IMR-90 (cell line): ENCODE measurements at regions not wholly inside any gene's neighbourhood (a gene's known extent, or its start where the extent isn't known, plus 50 kb on each side); places are given as distances from the start of the nearest gene placed in this dataset.

ENCODE experiments used
- ATAC-seq: fragments of 200-7000 bp; cut with Tn5 transposase; 2 replicates; pipeline ENCODE4 v1.9.1; 2020; ENCODE audit warnings: low read depth, mild to moderate bottlenecking, moderate library complexity
- BruUV-seq: library from RNA; stranded (reverse); fragments of 400-500 nt; replicated peaks from 2 replicates; lab custom pipeline; 2021; lab: Mats Ljungman, UMichigan
- CTCF ChIA-PET: fragments of 300-600 bp; formaldehyde crosslinking; extraction: SDS; loops from one replicate; lab custom pipeline; 2021; ENCODE audit warnings: antibody characterized with exemption; lab: Yijun Ruan, JAX
- POLR2A ChIA-PET: fragments of 300-600 bp; sonication (Branson Sonifier 250); formaldehyde crosslinking; loops from one replicate; lab custom pipeline; 2022; ENCODE audit warnings: antibody characterized with exemption; ENCODE audit not compliant: unreplicated experiment; lab: Charles Lee
- DNase-seq: peaks from one replicate; pipeline ENCODE4 v3.0.0; 2013
- H2AFZ ChIP-seq: replicated peaks from 2 replicates; pipeline ENCODE3; 2013; ENCODE audit warnings: low read length, mild to moderate bottlenecking; ENCODE audit not compliant: poor library complexity
- H2AK5ac ChIP-seq: 2 replicates; pipeline ENCODE4 v1.6.1; 2013; ENCODE audit warnings: low read depth, low read length, inconsistent platforms
- H2AK9ac ChIP-seq: replicated peaks from 2 replicates; pipeline ENCODE3; 2013; ENCODE audit warnings: mild to moderate bottlenecking, low read depth, low read length, moderate library complexity; ENCODE audit not compliant: poor library complexity
- H2BK120ac ChIP-seq: 2 replicates; pipeline ENCODE4 v1.6.1; 2013; ENCODE audit warnings: low read depth, low read length, inconsistent platforms
- H2BK15ac ChIP-seq: 3 replicates; pipeline ENCODE4 v1.6.1; 2013; ENCODE audit warnings: low read depth, low read length, inconsistent platforms
- H2BK20ac ChIP-seq: 2 replicates; pipeline ENCODE4 v1.6.1; 2013; ENCODE audit warnings: low read depth, mild to moderate bottlenecking, inconsistent platforms, low read length, moderate library complexity
- H2BK5ac ChIP-seq: 2 replicates; pipeline ENCODE4 v1.6.1; 2013; ENCODE audit warnings: mild to moderate bottlenecking, low read depth, low read length, inconsistent platforms; ENCODE audit not compliant: poor library complexity, severe bottlenecking
- H3K14ac ChIP-seq: replicated peaks from 2 replicates; pipeline ENCODE4 v1.6.1; 2013; ENCODE audit warnings: low read depth, low read length, inconsistent platforms
- H3K18ac ChIP-seq: 2 replicates; pipeline ENCODE4 v1.6.1; 2013; ENCODE audit warnings: low read depth, low read length, control low read depth
- H3K23ac ChIP-seq: 2 replicates; pipeline ENCODE4 v1.6.1; 2013; ENCODE audit warnings: low read depth, low read length, inconsistent platforms
- H3K27ac ChIP-seq: 2 replicates; pipeline ENCODE4 v1.5.1; 2013; ENCODE audit warnings: mild to moderate bottlenecking, control low read depth, low read length; ENCODE audit not compliant: insufficient read depth
- H3K27me3 ChIP-seq: 2 replicates; pipeline ENCODE4 v1.6.1; 2013; ENCODE audit warnings: low read length; ENCODE audit not compliant: control insufficient read depth, insufficient read depth
- H3K36me3 ChIP-seq: 2 replicates; pipeline ENCODE4 v1.6.1; 2013; ENCODE audit warnings: low read length, mixed read lengths; ENCODE audit not compliant: control insufficient read depth, insufficient read depth
- H3K4ac ChIP-seq: 2 replicates; pipeline ENCODE4 v1.6.1; 2013; ENCODE audit warnings: low read depth, low read length, inconsistent platforms
- H3K4me1 ChIP-seq: 2 replicates; pipeline ENCODE4 v1.6.1; 2013; ENCODE audit warnings: low read length, mixed read lengths; ENCODE audit not compliant: control insufficient read depth, insufficient read depth
- H3K4me2 ChIP-seq: 2 replicates; pipeline ENCODE4 v1.6.1; 2013; ENCODE audit warnings: low read depth, mild to moderate bottlenecking, control low read depth, low read length, moderate library complexity
- H3K4me3 ChIP-seq: 2 replicates; pipeline ENCODE4 v1.5.1; 2013; ENCODE audit warnings: low read depth, mild to moderate bottlenecking, control low read depth, low read length, moderate library complexity; ENCODE audit not compliant: insufficient read depth
- H3K56ac ChIP-seq: 2 replicates; pipeline ENCODE4 v1.6.1; 2013; ENCODE audit warnings: low read length, inconsistent platforms; ENCODE audit not compliant: insufficient read depth; ENCODE audit errors: extremely low read depth
- H3K79me1 ChIP-seq, 2 experiments: 2 replicates each; pipeline ENCODE4 v1.6.1; 2013; ENCODE audit warnings: low read length in 2 of 2, inconsistent platforms in 1 of 2, low read depth in 1 of 2
- H3K9ac ChIP-seq: 2 replicates; pipeline ENCODE4 v1.6.1; 2013; ENCODE audit warnings: low read depth, low read length, control low read depth
- H3K9me1 ChIP-seq: 2 replicates; pipeline ENCODE4 v1.6.1; 2013; ENCODE audit warnings: low read length, inconsistent platforms; ENCODE audit not compliant: insufficient read depth
- H3K9me3 ChIP-seq: 2 replicates; pipeline ENCODE4 v1.6.1; 2013; ENCODE audit warnings: low read length; ENCODE audit not compliant: control insufficient read depth, insufficient read depth
- H4K20me1 ChIP-seq: 2 replicates; pipeline ENCODE4 v1.6.1; 2013; ENCODE audit warnings: low read length, inconsistent platforms; ENCODE audit not compliant: insufficient read depth
- H4K5ac ChIP-seq: 2 replicates; pipeline ENCODE4 v1.6.1; 2013; ENCODE audit warnings: mild to moderate bottlenecking, low read depth, low read length, control low read depth
- H4K8ac ChIP-seq, 2 experiments: 2 replicates each; pipeline ENCODE4 v1.6.1; 2013; ENCODE audit warnings: low read depth in 2 of 2, low read length in 2 of 2, control low read depth in 1 of 2, inconsistent platforms in 1 of 2
- H4K91ac ChIP-seq: 2 replicates; pipeline ENCODE4 v1.6.1; 2013; ENCODE audit warnings: low read depth, low read length, inconsistent platforms; ENCODE audit not compliant: insufficient read depth
- BHLHE40 ChIP-seq: fragments of 150-350 bp; IDR thresholded peaks from 2 replicates; pipeline ENCODE4 v1.6.1; 2016; ENCODE audit warnings: mild to moderate bottlenecking, low read depth, low read length
- CHD1 ChIP-seq: IDR thresholded peaks from 2 replicates; pipeline ENCODE4 v1.6.1; 2012; ENCODE audit warnings: low read depth, low read length, improper control_type of control experiment
- ELK1 ChIP-seq: fragments of 150-350 bp; IDR thresholded peaks from 2 replicates; pipeline ENCODE4 v1.6.1; 2016; ENCODE audit warnings: low read depth, mild to moderate bottlenecking, low read length, moderate library complexity, borderline replicate concordance
- FOS ChIP-seq: fragments of 150-350 bp; IDR thresholded peaks from 2 replicates; pipeline ENCODE4 v1.6.1; 2016; ENCODE audit warnings: low read depth, low read length
- MAZ ChIP-seq: IDR thresholded peaks from 2 replicates; pipeline ENCODE4 v1.6.1; 2012; ENCODE audit warnings: low read depth, mild to moderate bottlenecking, low read length, improper control_type of control experiment, moderate library complexity, borderline replicate concordance
- POLR2A ChIP-seq: IDR thresholded peaks from 2 replicates; pipeline ENCODE4 v1.6.1; 2012; ENCODE audit warnings: mild to moderate bottlenecking, low read depth, low read length
- RCOR1 ChIP-seq: IDR thresholded peaks from 2 replicates; pipeline ENCODE4 v1.6.1; 2012; ENCODE audit warnings: mild to moderate bottlenecking, low read length, improper control_type of control experiment; ENCODE audit not compliant: insufficient replicate concordance
- RFX5 ChIP-seq: IDR thresholded peaks from 2 replicates; pipeline ENCODE4 v1.8.0; 2012; ENCODE audit warnings: low read depth, mild to moderate bottlenecking, low read length, moderate library complexity
- WGBS, 2 experiments: methylation state at CpG; one replicate each; pipeline versions ENCODE4 v1.1.5 to v1.1.7; 2013; ENCODE audit warnings: missing lambda C conversion rate in 2 of 2; ENCODE audit not compliant: insufficient read length in 1 of 2; ENCODE audit errors: extremely low coverage in 2 of 2; 5-methylcytosine and 5-hydroxymethylcytosine counted together
- dilution Hi-C: fragments of 300-500 bp; cut with HindIII; formaldehyde crosslinking; loops from one replicate; pipeline ENCODE4 v1.14.3; 2018; ENCODE audit warnings: low sequenced_read_pairs; ENCODE audit not compliant: unreplicated experiment
- in situ Hi-C: fragments of 300-500 bp; cut with MboI; formaldehyde crosslinking; loops from 3 replicates; pipeline ENCODE4 v1.14.3; 2019; ENCODE audit warnings: low sequenced_read_pairs, inconsistent platforms, mixed read lengths
- intact Hi-C: fragments of 100-400 bp; cut with micrococcal nuclease; formaldehyde crosslinking; loops from 2 replicates; pipeline ENCODE4 v1.10.0; 2022

DNA sequence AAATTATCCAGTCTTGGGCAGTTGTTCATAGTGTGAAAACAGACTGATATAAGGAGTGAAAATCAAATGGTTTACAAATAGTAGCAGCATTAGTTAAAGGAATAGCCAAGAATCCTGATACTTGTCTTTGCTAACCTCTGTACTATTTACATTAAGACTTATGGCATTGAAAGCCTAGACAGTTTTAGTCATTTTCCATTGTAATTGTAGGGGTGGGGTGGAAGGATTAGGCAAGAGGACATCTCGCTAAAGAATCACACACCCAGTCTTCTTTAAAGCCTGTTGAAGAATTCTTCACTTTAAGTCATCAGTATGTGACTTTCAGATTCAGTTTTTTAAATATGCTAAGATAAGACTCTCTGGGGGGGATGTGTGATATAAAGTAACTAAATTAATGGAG, 207.5 kb upstream of the PHACTR1 start:
- TF ChIP-seq RCOR1: no peak
- TF ChIP-seq BHLHE40: no peak
- no peak for TF ChIP-seq POLR2A
- no peak for TF ChIP-seq RFX5
- TF ChIP-seq ELK1: no peak
- no peak for TF ChIP-seq FOS
- TF ChIP-seq CHD1: no peak
- TF ChIP-seq MAZ: no peak
- no peaks in the 10 kb centered on the region for H3K36me3 ChIP-seq
- no CpG with 5 or more reads among the region's 1 CpG for WGBS, 2 experiments
- no peak overlapping the region for H4K8ac ChIP-seq
- dilution Hi-C loops: no loop called here
- H3K9me1 ChIP-seq: no peaks in the 10 kb centered on the region
- no peak overlapping the region for H3K4me3 ChIP-seq
- H2BK120ac ChIP-seq: no peak overlapping the region
- H2BK20ac ChIP-seq: no peak overlapping the region
- H3K27me3 ChIP-seq: no peaks in the 10 kb centered on the region; the same call in 1 of the 2 replicates
- H3K27ac ChIP-seq: no peak overlapping the region
- no peak overlapping the region for H4K5ac ChIP-seq
- CTCF ChIA-PET: interaction anchor here (0.6 to 0.8 kb wide), 2 partner anchors 12 to 953 kb away, joined by 3 read pairs; no protein-coding TSS in a partner anchor
- H2BK15ac ChIP-seq: no peak overlapping the region
- no peaks in the 10 kb centered on the region for H3K9me3 ChIP-seq
- ATAC-seq (no peak), DNase-seq (no peak)
- no peaks in the 10 kb centered on the region for H3K4me1 ChIP-seq
- H4K91ac ChIP-seq: no peak overlapping the region
- H2AK5ac ChIP-seq: no peak overlapping the region
- no peak overlapping the region for H3K4ac ChIP-seq
- H3K14ac ChIP-seq: no peak overlapping the region
- H3K56ac ChIP-seq: no peak overlapping the region
- no peak overlapping the region for H2AK9ac ChIP-seq
- intact Hi-C loops: loop anchor here (10.0 kb wide), 1 partner anchor 214 kb away; the partner anchor contains the start of gene EDN1
- H3K23ac ChIP-seq: no peak overlapping the region
- no peak overlapping the region for H2BK5ac ChIP-seq
- H2AFZ ChIP-seq: no peak overlapping the region
- no peaks in the 10 kb centered on the region for H3K79me1 ChIP-seq
- H3K4me2 ChIP-seq: no peak overlapping the region
- H4K20me1 ChIP-seq: no peaks in the 10 kb centered on the region
- POLR2A ChIA-PET: no interaction called here
- in situ Hi-C loops: no loop called here
- H3K9ac ChIP-seq: no peak overlapping the region
- no TSS peak for BruUV-seq
- no peak overlapping the region for H3K18ac ChIP-seq
